Calu3 (cell line): ENCODE measurements at regions not wholly inside any gene's neighbourhood (a gene's known extent, or its start where the extent isn't known, plus 50 kb on each side); places are given as distances from the start of the nearest gene placed in this dataset.
A peak's percentile ranks its signal among the peaks of the same experiment; 100 is the strongest.

ENCODE experiments used
- BruUV-seq: library from RNA; stranded (reverse); fragments of 400-500 nt; replicated peaks from 2 replicates; lab custom pipeline; 2021; lab: Mats Ljungman, UMichigan
- CTCF ChIA-PET: fragments of 300-600 bp; sonication (Branson Sonifier 250); formaldehyde crosslinking; loops from one replicate; lab custom pipeline; 2022; ENCODE audit warnings: antibody characterized with exemption; lab: Charles Lee
- DNase-seq: peaks from one replicate; pipeline ENCODE4 v3.0.0; 2022
- H3K27ac Mint-ChIP-seq: one replicate; pipeline ENCODE4 v1.8.0; 2022; ENCODE audit warnings: mixed read lengths; ENCODE audit not compliant: unreplicated experiment
- H3K27me3 Mint-ChIP-seq: one replicate; pipeline ENCODE4 v1.8.0; 2022; ENCODE audit warnings: mixed read lengths; ENCODE audit not compliant: unreplicated experiment
- H3K36me3 Mint-ChIP-seq: one replicate; pipeline ENCODE4 v1.8.0; 2022; ENCODE audit warnings: mild to moderate bottlenecking, moderate library complexity, mixed read lengths; ENCODE audit not compliant: insufficient read depth, unreplicated experiment
- H3K4me1 Mint-ChIP-seq: one replicate; pipeline ENCODE4 v1.8.0; 2022; ENCODE audit warnings: mild to moderate bottlenecking, low read depth, mixed read lengths; ENCODE audit not compliant: unreplicated experiment
- H3K4me3 Mint-ChIP-seq: one replicate; pipeline ENCODE4 v1.8.0; 2022; ENCODE audit warnings: mild to moderate bottlenecking, low read depth, moderate library complexity, mixed read lengths; ENCODE audit not compliant: unreplicated experiment
- H3K9me3 Mint-ChIP-seq: one replicate; pipeline ENCODE4 v1.8.0; 2022; ENCODE audit warnings: low read depth, mixed read lengths; ENCODE audit not compliant: unreplicated experiment
- intact Hi-C: fragments of 100-400 bp; cut with micrococcal nuclease; formaldehyde crosslinking; loops from one replicate; pipeline ENCODE4 v1.10.0; 2022; ENCODE audit not compliant: unreplicated experiment
- TF ChIP-seq, protein P1 (sequence below): fragments of 200-600 bp; IDR thresholded peaks from one replicate; pipeline ENCODE4 v1.8.0; 2022; ENCODE audit warnings: antibody characterized with exemption; ENCODE audit not compliant: unreplicated experiment

DNA sequence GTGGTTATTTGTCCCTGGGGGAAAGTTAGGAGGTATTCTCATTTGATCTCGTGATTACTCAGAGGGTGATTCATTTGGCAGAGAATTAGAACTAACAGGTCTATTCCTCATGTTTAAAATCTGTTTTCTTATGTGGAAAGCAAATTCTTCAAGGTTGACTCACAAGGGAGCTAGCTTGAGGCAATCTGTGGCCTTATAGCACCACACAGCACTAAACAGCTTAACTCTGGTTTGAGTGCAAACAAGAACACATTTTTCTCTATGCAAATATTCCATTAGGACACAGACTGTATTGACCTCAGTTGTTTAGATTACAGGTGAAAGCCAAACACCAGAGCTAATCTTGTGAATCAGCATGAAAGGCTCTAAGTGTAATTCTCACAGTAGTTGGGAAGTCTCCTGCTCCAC, 694.4 kb upstream of the POU3F4 start:
- intact Hi-C loops: loop anchor here (5.0 to 10.0 kb wide), 3 partner anchors 46 to 139 kb away; no protein-coding TSS in a partner anchor
- H3K27me3 Mint-ChIP-seq: no peaks in the 10 kb centered on the region
- BruUV-seq: no TSS peak
- no peak overlapping the region for H3K27ac Mint-ChIP-seq
- H3K4me1 Mint-ChIP-seq: peaks cover 10% of the 10 kb centered on the region
- peak; percentile 41 for DNase-seq
- H3K9me3 Mint-ChIP-seq: peaks cover 9% of the 10 kb centered on the region
- CTCF ChIA-PET: interaction anchor here (0.8 to 1.2 kb wide), 3 partner anchors 68 to 228 kb away, joined by 3 to 4 read pairs (median 4); no protein-coding TSS in a partner anchor
- TF ChIP-seq, protein P1, sequence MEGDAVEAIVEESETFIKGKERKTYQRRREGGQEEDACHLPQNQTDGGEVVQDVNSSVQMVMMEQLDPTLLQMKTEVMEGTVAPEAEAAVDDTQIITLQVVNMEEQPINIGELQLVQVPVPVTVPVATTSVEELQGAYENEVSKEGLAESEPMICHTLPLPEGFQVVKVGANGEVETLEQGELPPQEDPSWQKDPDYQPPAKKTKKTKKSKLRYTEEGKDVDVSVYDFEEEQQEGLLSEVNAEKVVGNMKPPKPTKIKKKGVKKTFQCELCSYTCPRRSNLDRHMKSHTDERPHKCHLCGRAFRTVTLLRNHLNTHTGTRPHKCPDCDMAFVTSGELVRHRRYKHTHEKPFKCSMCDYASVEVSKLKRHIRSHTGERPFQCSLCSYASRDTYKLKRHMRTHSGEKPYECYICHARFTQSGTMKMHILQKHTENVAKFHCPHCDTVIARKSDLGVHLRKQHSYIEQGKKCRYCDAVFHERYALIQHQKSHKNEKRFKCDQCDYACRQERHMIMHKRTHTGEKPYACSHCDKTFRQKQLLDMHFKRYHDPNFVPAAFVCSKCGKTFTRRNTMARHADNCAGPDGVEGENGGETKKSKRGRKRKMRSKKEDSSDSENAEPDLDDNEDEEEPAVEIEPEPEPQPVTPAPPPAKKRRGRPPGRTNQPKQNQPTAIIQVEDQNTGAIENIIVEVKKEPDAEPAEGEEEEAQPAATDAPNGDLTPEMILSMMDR: no peak
- H3K36me3 Mint-ChIP-seq: no peaks in the 10 kb centered on the region
- H3K4me3 Mint-ChIP-seq: no peak overlapping the region

- peak overlapping the region; percentile 71 for H3K27ac Mint-ChIP-seq
Measured at GRCh38 chrX:82816001-82816400, 692.1 kb upstream of the POU3F4 start.

GRCh38 chrX:82816562-82816961, 691.5 kb upstream of the POU3F4 start:
- H3K4me1 Mint-ChIP-seq: peaks cover 10% of the 10 kb centered on the region
- intact Hi-C loops: loop anchor here (10.0 kb wide), 1 partner anchor 142 kb away; no protein-coding TSS in a partner anchor
- peak overlapping the region; percentile 71 for H3K27ac Mint-ChIP-seq
- H3K36me3 Mint-ChIP-seq: no peaks in the 10 kb centered on the region
- no peak overlapping the region for H3K4me3 Mint-ChIP-seq
- BruUV-seq: no TSS peak
- H3K9me3 Mint-ChIP-seq: peaks cover under 1% of the 10 kb centered on the region
- CTCF ChIA-PET: interaction anchor here (0.6 kb wide), 1 partner anchor 1300 kb away, joined by 5 read pairs; no protein-coding TSS in a partner anchor
- H3K27me3 Mint-ChIP-seq: no peaks in the 10 kb centered on the region
- TF ChIP-seq, protein P1: no peak
- no peak for DNase-seq

More at GRCh38 chrX:82816001-82816400, 692.1 kb upstream of the POU3F4 start:
- BruUV-seq: no TSS peak
- Mint-ChIP-seq H3K36me3 (no peaks in the 10 kb centered on the region), H3K9me3 (peaks cover 7% of the 10 kb centered on the region), H3K27me3 (no peaks in the 10 kb centered on the region), H3K4me1 (peaks cover 10% of the 10 kb centered on the region), H3K4me3 (no peak overlapping the region)
- TF ChIP-seq, protein P1: no peak
- DNase-seq: no peak
- intact Hi-C loops: loop anchor here (10.0 kb wide), 1 partner anchor 141 kb away; no protein-coding TSS in a partner anchor
- CTCF ChIA-PET: interaction anchor here (0.6 kb wide), 1 partner anchor 1300 kb away, joined by 5 read pairs; no protein-coding TSS in a partner anchor

DNA sequence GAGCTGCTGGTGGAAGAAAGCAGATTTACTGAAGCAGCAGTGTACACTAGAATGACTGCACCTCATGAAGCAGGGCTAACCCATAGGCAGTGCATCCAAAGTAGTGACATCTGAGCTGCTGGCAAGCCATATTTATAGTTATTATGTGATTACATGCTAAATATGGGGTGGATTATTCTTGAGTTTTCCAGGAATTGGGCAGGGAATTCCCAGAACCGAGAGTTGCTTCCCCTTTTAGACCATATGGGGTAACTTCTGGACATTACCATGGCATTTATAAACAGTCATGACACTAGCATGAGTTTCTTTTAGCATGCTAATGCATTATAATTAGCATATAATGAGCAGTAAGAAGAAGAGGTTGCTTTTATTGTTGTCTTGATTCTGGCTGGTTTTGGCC, 665.8 kb upstream of the POU3F4 start:
- Mint-ChIP-seq H3K9me3 (peaks cover 7% of the 10 kb centered on the region), H3K36me3 (no peaks in the 10 kb centered on the region), H3K27ac (no peak overlapping the region), H3K27me3 (no peaks in the 10 kb centered on the region), H3K4me3 (no peak overlapping the region), H3K4me1 (no peaks in the 10 kb centered on the region)
- no TSS peak for BruUV-seq
- CTCF ChIA-PET: no interaction called here
- intact Hi-C loops: no loop called here
- TF ChIP-seq, protein P1: no peak
- no peak for DNase-seq
